Duodenal mucosa (tissue), 2 donors: ENCODE measurements at regions not wholly inside any gene's neighbourhood (a gene's known extent, or its start where the extent isn't known, plus 50 kb on each side); places are given as distances from the start of the nearest gene placed in this dataset.
"Not testable (repeated sequence)": the region's sequence is repeated elsewhere in the genome, so short reads cannot be mapped to it uniquely, and the experiment has no call there.

Experiments
- H3K27ac ChIP-seq: one replicate; pipeline ENCODE4 v1.7.0; 2013; ENCODE audit warnings: low read depth, low read length
- H3K27me3 ChIP-seq, 2 donors: one replicate each; pipeline ENCODE4 v1.7.0; 2013; ENCODE audit warnings: low read length in 2 of 2, control low read depth in 1 of 2; ENCODE audit not compliant: insufficient read depth in 2 of 2, control insufficient read depth in 1 of 2
- H3K36me3 ChIP-seq, 2 donors: one replicate each; pipeline ENCODE4 v1.7.0; 2013; ENCODE audit warnings: low read length in 2 of 2, control low read depth in 1 of 2; ENCODE audit not compliant: insufficient read depth in 2 of 2, control insufficient read depth in 1 of 2
- H3K4me1 ChIP-seq, 2 donors: one replicate each; pipeline ENCODE4 v1.7.0; 2013; ENCODE audit warnings: low read length in 2 of 2, control low read depth in 1 of 2; ENCODE audit not compliant: insufficient read depth in 2 of 2, control insufficient read depth in 1 of 2
- H3K4me3 ChIP-seq, 2 donors: one replicate each; pipeline ENCODE4 v1.7.0; 2013; ENCODE audit warnings: low read length in 2 of 2, low read depth in 1 of 2
- H3K9ac ChIP-seq, 2 donors: one replicate each; pipeline ENCODE4 v1.7.0; 2013; ENCODE audit warnings: low read length in 2 of 2, low read depth in 1 of 2
- H3K9me3 ChIP-seq, 2 donors: one replicate each; pipeline ENCODE4 v1.7.0; 2013; ENCODE audit warnings: low read length in 2 of 2, control low read depth in 1 of 2; ENCODE audit not compliant: control insufficient read depth in 1 of 2

GRCh38 chr11:112693781-112694180 is 267.4 kb upstream of the NCAM1 start:
- Histone ChIP-seq H3K27me3 (peaks cover 0 to 5% of the 10 kb centered on the region in 2 donors), H3K4me1 (no peaks in the 10 kb centered on the region), H3K27ac (no peak overlapping the region), H3K9ac (no peak overlapping the region), H3K4me3 (no peak overlapping the region), H3K9me3 (no peaks in the 10 kb centered on the region), H3K36me3 (no peaks in the 10 kb centered on the region)

DNA sequence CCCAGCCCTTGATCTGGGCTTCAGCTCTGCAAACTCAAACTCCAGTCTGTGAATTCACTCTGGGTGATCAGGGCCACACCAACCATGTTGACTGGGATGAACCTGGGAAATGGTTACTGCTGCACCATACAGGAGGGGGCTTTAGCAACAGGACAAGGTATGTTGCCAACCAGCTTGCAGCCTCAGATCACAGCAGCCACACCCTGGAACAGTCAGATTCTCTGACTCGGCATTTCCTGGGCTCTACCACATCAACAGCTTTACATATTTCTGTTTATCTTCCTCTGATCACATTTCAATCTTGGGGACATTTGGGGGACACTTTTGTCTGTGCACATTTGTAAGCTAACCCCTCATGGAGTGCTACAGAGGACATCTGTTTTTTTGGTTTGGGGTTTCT is 267.0 kb upstream of the NCAM1 start:
- no peak overlapping the region for H3K27ac ChIP-seq
- H3K9me3 ChIP-seq = no peaks in the 10 kb centered on the region
- H3K4me3 ChIP-seq = no peak overlapping the region

DNA sequence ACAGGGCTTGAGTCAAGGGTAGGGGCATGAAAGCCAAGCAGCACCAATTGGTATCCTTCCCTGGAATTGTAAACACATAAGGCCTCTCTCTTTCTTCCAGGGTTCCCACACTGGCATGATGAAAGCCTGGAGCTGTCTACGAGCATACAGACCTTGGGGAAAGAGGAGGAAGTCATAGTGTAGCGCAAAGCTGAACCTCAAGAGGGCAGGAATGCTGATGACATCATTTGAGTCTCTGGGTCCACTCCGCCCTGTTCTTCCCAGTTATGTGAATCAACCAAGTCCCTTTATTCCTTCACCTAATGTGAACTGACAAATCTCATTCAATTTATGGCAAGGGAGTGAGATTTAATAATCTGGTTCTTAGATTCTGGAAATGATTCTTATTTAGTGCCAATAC is 266.4 kb upstream of the NCAM1 start:
- no peak overlapping the region for H3K4me3 ChIP-seq
- H3K9ac ChIP-seq = no peak overlapping the region
- H3K36me3 ChIP-seq = no peaks in the 10 kb centered on the region
- H3K27ac ChIP-seq = no peak overlapping the region
- no peaks in the 10 kb centered on the region for H3K4me1 ChIP-seq
- no peaks in the 10 kb centered on the region for H3K9me3 ChIP-seq
- H3K27me3 ChIP-seq = peaks cover 0 to 5% of the 10 kb centered on the region in 2 donors

More for the DNA sequence above, 267.0 kb upstream of the NCAM1 start:
- no peaks in the 10 kb centered on the region for H3K4me1 ChIP-seq
- no peak overlapping the region for H3K9ac ChIP-seq
- no peaks in the 10 kb centered on the region for H3K36me3 ChIP-seq
- H3K27me3 ChIP-seq = peaks cover 0 to 5% of the 10 kb centered on the region in 2 donors

DNA sequence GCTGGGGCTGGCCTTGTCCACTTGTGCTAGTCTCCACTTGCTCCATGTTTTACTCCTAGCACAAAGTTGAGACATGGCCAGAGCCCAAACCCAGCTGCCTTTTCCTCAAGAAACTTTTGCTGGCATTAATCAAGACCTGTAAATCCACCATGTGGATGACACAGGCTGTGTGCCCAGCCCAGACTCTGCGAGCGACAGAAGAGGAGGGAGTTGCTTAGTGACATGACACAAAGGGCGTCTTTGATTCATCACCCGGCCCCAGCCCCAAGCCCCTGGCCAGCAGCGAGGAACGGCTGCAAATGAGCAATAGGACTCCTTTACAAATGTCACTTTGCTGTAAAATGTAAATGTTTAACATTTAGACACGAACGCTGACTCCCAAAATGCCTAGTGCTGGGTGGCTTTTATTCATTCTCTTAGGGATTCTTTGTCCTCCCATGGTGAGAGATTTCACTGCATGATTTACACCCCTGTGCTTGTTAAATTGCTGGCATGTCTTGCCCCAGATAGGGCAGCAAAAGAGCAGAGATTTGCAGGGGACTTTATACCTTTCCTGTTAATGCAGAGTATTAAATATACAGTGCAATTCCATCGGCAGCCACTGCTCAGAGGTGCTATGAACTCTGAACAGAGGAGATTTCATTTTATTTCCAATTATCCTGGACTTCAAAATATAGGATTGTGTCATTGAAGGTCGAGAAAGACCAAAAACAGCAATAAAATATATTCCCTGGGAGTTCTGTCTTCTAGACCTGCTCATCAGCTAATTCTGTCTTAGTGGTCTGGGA is 263.6 kb upstream of the NCAM1 start:
- Histone ChIP-seq H3K27me3 (peaks cover 0 to 5% of the 10 kb centered on the region in 2 donors), H3K9ac (no peak overlapping the region), H3K27ac (no peak overlapping the region), H3K36me3 (no peaks in the 10 kb centered on the region), H3K4me1 (no peaks in the 10 kb centered on the region), H3K4me3 (no peak overlapping the region), H3K9me3 (no peaks in the 10 kb centered on the region)

- H3K4me3 ChIP-seq = no peak overlapping the region
Measured at GRCh38 chr11:112705148-112705547, 256.1 kb upstream of the NCAM1 start.

DNA sequence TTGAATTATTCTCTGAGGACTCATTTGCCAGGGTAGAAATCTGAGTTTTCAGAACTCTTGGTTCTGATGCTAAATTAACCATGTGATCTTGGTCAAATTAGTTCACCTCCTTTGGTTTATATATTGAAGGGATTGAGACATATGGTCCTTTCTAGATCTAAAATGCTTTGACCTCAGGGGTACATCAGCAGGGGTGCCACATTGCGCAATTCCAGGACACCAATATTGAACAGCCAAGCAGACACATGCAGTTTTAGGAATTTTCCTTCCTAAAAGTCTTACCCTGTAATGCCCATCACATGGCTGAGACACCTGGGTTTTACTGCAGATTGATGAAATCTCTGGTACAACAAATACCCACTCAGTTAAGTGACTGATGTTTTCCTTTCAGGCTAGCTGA is 254.4 kb upstream of the NCAM1 start:
- H3K9me3 ChIP-seq = no peaks in the 10 kb centered on the region
- no peak overlapping the region for H3K9ac ChIP-seq
- no peaks in the 10 kb centered on the region for H3K4me1 ChIP-seq
- H3K27ac ChIP-seq = no peak overlapping the region
- H3K27me3 ChIP-seq = no peaks in the 10 kb centered on the region
- H3K4me3 ChIP-seq = no peak overlapping the region
- H3K36me3 ChIP-seq = no peaks in the 10 kb centered on the region

More at GRCh38 chr11:112705148-112705547, 256.1 kb upstream of the NCAM1 start:
- H3K9ac ChIP-seq = no peak overlapping the region
- no peaks in the 10 kb centered on the region for H3K4me1 ChIP-seq
- no peaks in the 10 kb centered on the region for H3K9me3 ChIP-seq
- H3K27ac ChIP-seq = no peak overlapping the region
- no peaks in the 10 kb centered on the region for H3K36me3 ChIP-seq
- no peaks in the 10 kb centered on the region for H3K27me3 ChIP-seq

GRCh38 chr11:112714340-112714739 is 246.9 kb upstream of the NCAM1 start:
- H3K4me3 ChIP-seq, H3K27ac ChIP-seq, H3K9me3 ChIP-seq, H3K9ac ChIP-seq, H3K27me3 ChIP-seq, H3K36me3 ChIP-seq, H3K4me1 ChIP-seq: not testable (repeated sequence)

GRCh38 chr11:112715056-112715455 is 246.2 kb upstream of the NCAM1 start:
- no peak overlapping the region for H3K9ac ChIP-seq
- H3K36me3 ChIP-seq = no peaks in the 10 kb centered on the region
- H3K4me3 ChIP-seq = no peak overlapping the region
- H3K4me1 ChIP-seq = no peaks in the 10 kb centered on the region
- H3K27me3 ChIP-seq = no peaks in the 10 kb centered on the region
- H3K9me3 ChIP-seq = no peaks in the 10 kb centered on the region
- H3K27ac ChIP-seq = no peak overlapping the region

GRCh38 chr11:112718483-112718882 is 242.7 kb upstream of the NCAM1 start:
- Histone ChIP-seq H3K9me3 (no peaks in the 10 kb centered on the region), H3K27ac (no peak overlapping the region), H3K27me3 (no peaks in the 10 kb centered on the region), H3K4me1 (no peaks in the 10 kb centered on the region), H3K4me3 (no peak overlapping the region), H3K36me3 (no peaks in the 10 kb centered on the region), H3K9ac (no peak overlapping the region)

GRCh38 chr11:112719736-112720525 is 241.3 kb upstream of the NCAM1 start:
- no peaks in the 10 kb centered on the region for H3K27me3 ChIP-seq
- no peak overlapping the region for H3K4me3 ChIP-seq
- no peak overlapping the region for H3K27ac ChIP-seq
- H3K36me3 ChIP-seq = no peaks in the 10 kb centered on the region
- no peak overlapping the region for H3K9ac ChIP-seq
- H3K4me1 ChIP-seq = no peaks in the 10 kb centered on the region
- H3K9me3 ChIP-seq = no peaks in the 10 kb centered on the region
